GM18498 (cell line): ENCODE measurements at regions not wholly inside any gene's neighbourhood (a gene's known extent, or its start where the extent isn't known, plus 50 kb on each side); places are given as distances from the start of the nearest gene placed in this dataset.
"Not testable (repeated sequence)": the region's sequence is repeated elsewhere in the genome, so short reads cannot be mapped to it uniquely, and the experiment has no call there.

Experiments used
- ATAC-seq: cut with Tn5 transposase; IDR thresholded peaks from one replicate; pipeline ENCODE4 v1.9.1; 2021; ENCODE audit warnings: mild to moderate bottlenecking, moderate library complexity; ENCODE audit not compliant: unreplicated experiment

GRCh38 chr1:121050097-121050496 is 134.0 kb downstream of the FAM72B start:
- ATAC-seq, result not testable (repeated sequence)

- ATAC-seq, result not testable (repeated sequence)
These were observed 132.9 kb downstream of the FAM72B start for GRCh38 chr1:121051161-121051790.

GRCh38 chr1:121052081-121052660 is 132.0 kb downstream of the FAM72B start:
- ATAC-seq, result not testable (repeated sequence)

- not testable (repeated sequence) for ATAC-seq
These were observed 129.2 kb downstream of the FAM72B start for GRCh38 chr1:121054928-121055327.

- not testable (repeated sequence) for ATAC-seq
These were observed 117.2 kb downstream of the FAM72B start for GRCh38 chr1:121066925-121067324.

- ATAC-seq, result not testable (repeated sequence)
These were observed 115.2 kb downstream of the FAM72B start for GRCh38 chr1:121068738-121069499.

- ATAC-seq, result not testable (repeated sequence)
These were observed 110.3 kb downstream of the FAM72B start for GRCh38 chr1:121073852-121074251.

GRCh38 chr1:121075254-121075805 is 108.8 kb downstream of the FAM72B start:
- not testable (repeated sequence) for ATAC-seq

GRCh38 chr1:121076674-121077073 is 107.5 kb downstream of the FAM72B start:
- ATAC-seq, result peak; percentile 84

GRCh38 chr1:121079655-121080054 is 104.5 kb downstream of the FAM72B start:
- ATAC-seq, result not testable (repeated sequence)

GRCh38 chr1:121080197-121080903 is 103.8 kb downstream of the FAM72B start:
- not testable (repeated sequence) for ATAC-seq

- not testable (repeated sequence) for ATAC-seq
These were observed 103.3 kb downstream of the FAM72B start for GRCh38 chr1:121080904-121081264.

- not testable (repeated sequence) for ATAC-seq
These were observed 102.4 kb downstream of the FAM72B start for GRCh38 chr1:121081625-121082199.

GRCh38 chr1:121082995-121083394 is 101.1 kb downstream of the FAM72B start:
- ATAC-seq, result not testable (repeated sequence)

GRCh38 chr1:121086249-121086648 is 97.9 kb downstream of the FAM72B start:
- not testable (repeated sequence) for ATAC-seq

- not testable (repeated sequence) for ATAC-seq
These were observed 96.9 kb downstream of the FAM72B start for GRCh38 chr1:121087221-121087620.

GRCh38 chr1:121088568-121088967 is 95.6 kb downstream of the FAM72B start:
- ATAC-seq, result not testable (repeated sequence)

GRCh38 chr1:121092329-121092968 is 91.7 kb downstream of the FAM72B start:
- ATAC-seq, result not testable (repeated sequence)

- not testable (repeated sequence) for ATAC-seq
These were observed 89.1 kb downstream of the FAM72B start for GRCh38 chr1:121095014-121095413.
